HepG2 (cell line): ENCODE measurements at regions not wholly inside any gene's neighbourhood (a gene's known extent, or its start where the extent isn't known, plus 50 kb on each side); places are given as distances from the start of the nearest gene placed in this dataset.

Experiments
- ATAC-seq: fragments of 200-7000 bp; cut with Tn5 transposase; 3 replicates; pipeline ENCODE4 v1.9.1; 2020; ENCODE audit warnings: mild to moderate bottlenecking, moderate library complexity
- BruUV-seq: library from RNA; stranded (reverse); fragments of 400-500 nt; replicated peaks from 2 replicates; lab custom pipeline; 2021; lab: Mats Ljungman, UMichigan
- CTCF ChIA-PET: fragments of 300-600 bp; formaldehyde crosslinking; extraction: SDS; loops from one replicate; lab custom pipeline; 2021; ENCODE audit warnings: low total read pairs, inconsistent platforms, low intra/inter-chr PET ratio; lab: Yijun Ruan, JAX
- POLR2A ChIA-PET: fragments of 350-600 bp; sonication (Branson Sonifier 250); formaldehyde crosslinking; loops from one replicate; lab custom pipeline; 2020; ENCODE audit warnings: antibody characterized with exemption, inconsistent platforms; lab: Yijun Ruan, JAX
- DNase-seq: peaks from one replicate; pipeline ENCODE4 v3.0.0-alpha.2; 2015; ENCODE audit warnings: low spot score
- FAIRE-seq: peaks from 3 replicates; lab custom pipeline; 2011; peaks lifted over from hg19 to GRCh38; lab: Jason Lieb, UNC
- H2AFZ ChIP-seq: one replicate; pipeline ENCODE4 v1.6.1; 2011; ENCODE audit warnings: low read length, inconsistent platforms
- H3K27ac ChIP-seq: fragments of 300-600 bp; 3 replicates; pipeline ENCODE4 v1.8.0; 2011; ENCODE audit warnings: mixed run types, mild to moderate bottlenecking, mixed read lengths, low read length, inconsistent platforms; ENCODE audit not compliant: insufficient read depth; ENCODE audit errors: extremely low read length
- H3K27me3 ChIP-seq, 2 experiments: fragments of 200-600 bp in 1 of 2; 2 replicates in 1 of 2; 3 replicates in 1 of 2; pipeline versions ENCODE4 v1.6.0 to v1.8.0; 2011; ENCODE audit warnings: low read length in 2 of 2, mild to moderate bottlenecking in 2 of 2, moderate library complexity in 2 of 2, inconsistent platforms in 1 of 2; ENCODE audit not compliant: insufficient read depth in 2 of 2, control insufficient read depth in 1 of 2
- H3K36me3 ChIP-seq, 2 experiments: fragments of 200-600 bp in 1 of 2; replicated peaks in 1 of 2; 2 replicates in 1 of 2; 3 replicates in 1 of 2; pipeline versions ENCODE4 v1.5.1 to v1.8.0; 2011; ENCODE audit warnings: low read length in 2 of 2, inconsistent platforms in 1 of 2; ENCODE audit not compliant: insufficient read depth in 2 of 2, control insufficient read depth in 1 of 2
- H3K4me1 ChIP-seq: 2 replicates; pipeline ENCODE4 v1.5.1; 2012; ENCODE audit warnings: low read length, inconsistent platforms; ENCODE audit not compliant: insufficient read depth
- H3K4me2 ChIP-seq: 2 replicates; pipeline ENCODE4 v1.6.0; 2011; ENCODE audit warnings: low read depth, low read length, inconsistent platforms
- H3K4me3 ChIP-seq, 3 experiments: fragments of 200-600 bp in 1 of 3; sonication (generic), shearing (Covaris generic) in 1 of 3; replicated peaks in 1 of 3; 2 replicates each; pipeline ENCODE4 v1.5.1; 2011 to 2016; ENCODE audit warnings: low read length in 3 of 3, inconsistent platforms in 2 of 3, low read depth in 2 of 3, mild to moderate bottlenecking in 2 of 3, control low read depth in 1 of 3, mixed read lengths in 1 of 3; ENCODE audit not compliant: insufficient read depth in 1 of 3
- H3K79me2 ChIP-seq: one replicate; pipeline ENCODE4 v1.6.1; 2011; ENCODE audit warnings: low read length, inconsistent platforms; ENCODE audit not compliant: insufficient read depth
- H3K9ac ChIP-seq: 2 replicates; pipeline ENCODE4 v1.6.0; 2011; ENCODE audit warnings: mild to moderate bottlenecking, low read depth, low read length, inconsistent platforms; ENCODE audit not compliant: insufficient read depth
- H3K9me3 ChIP-seq: 2 replicates; pipeline ENCODE4 v1.5.1; 2012; ENCODE audit warnings: mild to moderate bottlenecking, low read length
- H4K20me1 ChIP-seq: 2 replicates; pipeline ENCODE4 v1.6.0; 2011; ENCODE audit warnings: inconsistent platforms, mild to moderate bottlenecking, low read length, moderate library complexity; ENCODE audit not compliant: insufficient read depth
- HNRNPUL1 ChIP-seq: fragments of 200-400 bp; formaldehyde crosslinking; IDR thresholded peaks from 2 replicates; pipeline ENCODE4 v1.6.1; 2017; ENCODE audit warnings: low read depth, mild to moderate bottlenecking, low read length, moderate library complexity
- MZF1 ChIP-seq: sonication (generic); formaldehyde crosslinking; IDR thresholded peaks from 2 replicates; pipeline ENCODE4 v1.8.1; 2023; ENCODE audit warnings: mild to moderate bottlenecking, missing genetic modification reagents, borderline replicate concordance
- NR2C2 ChIP-seq: sonication (generic); formaldehyde crosslinking; IDR thresholded peaks from 2 replicates; pipeline ENCODE4 v1.4.0; 2020; ENCODE audit warnings: missing genetic modification reagents, mild to moderate bottlenecking, moderate library complexity, borderline replicate concordance
- TRIM24 ChIP-seq: sonication (generic); formaldehyde crosslinking; IDR thresholded peaks from 2 replicates; pipeline ENCODE4 v1.8.0; 2022; ENCODE audit warnings: mild to moderate bottlenecking, missing genetic modification reagents
- ZFP82 ChIP-seq: sonication (generic); formaldehyde crosslinking; IDR thresholded peaks from 2 replicates; pipeline ENCODE4 v1.5.1; 2020; ENCODE audit warnings: mild to moderate bottlenecking, missing genetic modification reagents, borderline replicate concordance
- WGBS: methylation state at CpG from one replicate; pipeline ENCODE4 v1.1.6; 2017; ENCODE audit warnings: low lambda C conversion rate; 5-methylcytosine and 5-hydroxymethylcytosine counted together
- in situ Hi-C: cut with HindIII; loops from 2 replicates; pipeline ENCODE4 v1.10.0; 2017; ENCODE audit warnings: low pct_unique_long_range_greater_than_20kb; ENCODE audit not compliant: extremely low pct_ligation_motif_present
- intact Hi-C: fragments of 100-400 bp; cut with micrococcal nuclease; formaldehyde crosslinking; loops from one replicate; pipeline ENCODE4 v1.10.0; 2022; ENCODE audit not compliant: unreplicated experiment
- TF ChIP-seq, protein P1 (sequence below): sonication (generic); formaldehyde crosslinking; IDR thresholded peaks from 2 replicates; pipeline ENCODE4 v1.4.0; 2020; ENCODE audit warnings: missing genetic modification reagents

- TF ChIP-seq, protein P1, sequence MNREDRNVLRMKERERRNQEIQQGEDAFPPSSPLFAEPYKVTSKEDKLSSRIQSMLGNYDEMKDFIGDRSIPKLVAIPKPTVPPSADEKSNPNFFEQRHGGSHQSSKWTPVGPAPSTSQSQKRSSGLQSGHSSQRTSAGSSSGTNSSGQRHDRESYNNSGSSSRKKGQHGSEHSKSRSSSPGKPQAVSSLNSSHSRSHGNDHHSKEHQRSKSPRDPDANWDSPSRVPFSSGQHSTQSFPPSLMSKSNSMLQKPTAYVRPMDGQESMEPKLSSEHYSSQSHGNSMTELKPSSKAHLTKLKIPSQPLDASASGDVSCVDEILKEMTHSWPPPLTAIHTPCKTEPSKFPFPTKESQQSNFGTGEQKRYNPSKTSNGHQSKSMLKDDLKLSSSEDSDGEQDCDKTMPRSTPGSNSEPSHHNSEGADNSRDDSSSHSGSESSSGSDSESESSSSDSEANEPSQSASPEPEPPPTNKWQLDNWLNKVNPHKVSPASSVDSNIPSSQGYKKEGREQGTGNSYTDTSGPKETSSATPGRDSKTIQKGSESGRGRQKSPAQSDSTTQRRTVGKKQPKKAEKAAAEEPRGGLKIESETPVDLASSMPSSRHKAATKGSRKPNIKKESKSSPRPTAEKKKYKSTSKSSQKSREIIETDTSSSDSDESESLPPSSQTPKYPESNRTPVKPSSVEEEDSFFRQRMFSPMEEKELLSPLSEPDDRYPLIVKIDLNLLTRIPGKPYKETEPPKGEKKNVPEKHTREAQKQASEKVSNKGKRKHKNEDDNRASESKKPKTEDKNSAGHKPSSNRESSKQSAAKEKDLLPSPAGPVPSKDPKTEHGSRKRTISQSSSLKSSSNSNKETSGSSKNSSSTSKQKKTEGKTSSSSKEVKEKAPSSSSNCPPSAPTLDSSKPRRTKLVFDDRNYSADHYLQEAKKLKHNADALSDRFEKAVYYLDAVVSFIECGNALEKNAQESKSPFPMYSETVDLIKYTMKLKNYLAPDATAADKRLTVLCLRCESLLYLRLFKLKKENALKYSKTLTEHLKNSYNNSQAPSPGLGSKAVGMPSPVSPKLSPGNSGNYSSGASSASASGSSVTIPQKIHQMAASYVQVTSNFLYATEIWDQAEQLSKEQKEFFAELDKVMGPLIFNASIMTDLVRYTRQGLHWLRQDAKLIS (CRISPR knock-in tag): no peak
- TF ChIP-seq TRIM24 (CRISPR knock-in tag): no peak
Measured at GRCh38 chr5:108548684-108549596, 167.0 kb upstream of the FBXL17 start (continued).

GRCh38 chr5:108546939-108547338 is 165.0 kb upstream of the FBXL17 start:
- no peak overlapping the region for H3K4me3 ChIP-seq

More at GRCh38 chr5:108546939-108547338, 165.0 kb upstream of the FBXL17 start:
- no peak overlapping the region for H3K27ac ChIP-seq
- CTCF ChIA-PET: no interaction called here
- no peak overlapping the region for H3K4me2 ChIP-seq
- no TSS peak for BruUV-seq
- no peak overlapping the region for H3K9ac ChIP-seq
- H3K36me3 ChIP-seq: no peaks in the 10 kb centered on the region
- intact Hi-C loops (no loop called here), in situ Hi-C loops (no loop called here)
- TF ChIP-seq NR2C2 (CRISPR knock-in tag) (no peak), MZF1 (CRISPR knock-in tag) (no peak), ZFP82 (CRISPR knock-in tag) (no peak), HNRNPUL1 (no peak)
- FAIRE-seq: no peak
- 46% methylated on average over 6 of the region's 6 CpGs for whole genome bisulfite sequencing
- no peaks in the 10 kb centered on the region; a peak in 1 of 5 replicates for H3K27me3 ChIP-seq
- no peak for ATAC-seq
- H2AFZ ChIP-seq: no peak overlapping the region
- no peaks in the 10 kb centered on the region for H3K4me1 ChIP-seq
- no peaks in the 10 kb centered on the region for H4K20me1 ChIP-seq
- H3K79me2 ChIP-seq: no peaks in the 10 kb centered on the region
- DNase-seq: no peak
- POLR2A ChIA-PET: no interaction called here
- no peaks in the 10 kb centered on the region for H3K9me3 ChIP-seq
